Thyroid gland (tissue), 4 donors: ENCODE measurements at regions not wholly inside any gene's neighbourhood (a gene's known extent, or its start where the extent isn't known, plus 50 kb on each side); places are given as distances from the start of the nearest gene placed in this dataset.
"Not testable (repeated sequence)": the region's sequence is repeated elsewhere in the genome, so short reads cannot be mapped to it uniquely, and the experiment has no call there.

Source experiments
- DNase-seq, 2 donors: peaks; one replicate each; pipeline ENCODE4 v3.0.0-alpha.2; 2019
- H3K27ac ChIP-seq, 3 donors: fragments of 200-600 bp; sonication (generic); 1 replicate in 2 of 3; 2 replicates in 1 of 3; pipeline ENCODE4 v1.5.1; 2016 to 2019; ENCODE audit warnings: mild to moderate bottlenecking in 1 of 3, moderate library complexity in 1 of 3
- H3K27me3 ChIP-seq: fragments of 200-600 bp; sonication (generic); one replicate; pipeline ENCODE4 v1.5.1; 2019
- H3K36me3 ChIP-seq, 2 donors: fragments of 200-600 bp; sonication (generic); one replicate each; pipeline ENCODE4 v1.5.1; 2016 to 2019
- H3K4me1 ChIP-seq, 2 donors: fragments of 200-600 bp; sonication (generic); one replicate each; pipeline ENCODE4 v1.5.1; 2017 to 2019
- H3K4me3 ChIP-seq, 3 donors: fragments of 200-600 bp; sonication (generic); replicated peaks in 1 of 3; 1 replicate in 2 of 3; 2 replicates in 1 of 3; pipeline ENCODE4 v1.5.1; 2016; ENCODE audit warnings: mild to moderate bottlenecking in 1 of 3
- H3K9me3 ChIP-seq: fragments of 200-600 bp; sonication (generic); one replicate; pipeline ENCODE4 v1.5.1; 2017
- CTCF ChIP-seq, 6 experiments: fragments of 200-600 bp in 3 of 6; fragments of 450-650 bp in 3 of 6; sonication (generic) in 3 of 6; IDR thresholded peaks; one replicate each; pipeline ENCODE4 v1.5.1; 2016 to 2019; ENCODE audit warnings: antibody characterized with exemption in 6 of 6, mild to moderate bottlenecking in 2 of 6, inconsistent platforms in 1 of 6, moderate library complexity in 1 of 6
- POLR2A ChIP-seq, 2 donors: fragments of 450-650 bp; IDR thresholded peaks; one replicate each; pipeline ENCODE4 v1.6.1; 2017; ENCODE audit warnings: antibody characterized with exemption in 2 of 2, mild to moderate bottlenecking in 2 of 2, moderate library complexity in 1 of 2
- WGBS, 2 donors: methylation state at CpG; one replicate each; pipeline ENCODE4 v1.1.5; 2017; 5-methylcytosine and 5-hydroxymethylcytosine counted together
- intact Hi-C: fragments of 100-400 bp; cut with DNase I; formaldehyde crosslinking; loops from one replicate; pipeline ENCODE4 v1.15.1; 2023

- Histone ChIP-seq H3K4me3 (no peak overlapping the region), H3K36me3 (no peaks in the 10 kb centered on the region), H3K4me1 (no peaks in the 10 kb centered on the region), H3K27ac (no peak overlapping the region), H3K27me3 (no peaks in the 10 kb centered on the region), H3K9me3 (no peaks in the 10 kb centered on the region)
- TF ChIP-seq POLR2A (IDR thresholded peaks at IDR 0.05) (no peak), CTCF (IDR thresholded peaks at IDR 0.05) (no peak)
- 54 to 67% methylated on average over 1 of the region's 1 CpG for WGBS, 2 donors
- no peak for DNase-seq
- intact Hi-C loops: no loop called here
These were observed 142.0 kb upstream of the PDE4B start for GRCh38 chr1:65650682-65651081.

GRCh38 chr1:65654526-65654925 is 138.2 kb upstream of the PDE4B start:
- H3K9me3 ChIP-seq, intact Hi-C loops: not testable (repeated sequence)
- 76 to 80% methylated on average over 2 of the region's 2 CpGs for WGBS, 2 donors

GRCh38 chr1:65657609-65658008 is 135.1 kb upstream of the PDE4B start:
- intact Hi-C loops, H3K4me3 ChIP-seq, H3K27me3 ChIP-seq, H3K9me3 ChIP-seq, H3K36me3 ChIP-seq, DNase-seq, H3K4me1 ChIP-seq, H3K27ac ChIP-seq: not testable (repeated sequence)
- WGBS, 2 donors: 96 to 100% methylated on average over 2 of the region's 2 CpGs

More at GRCh38 chr1:65654526-65654925, 138.2 kb upstream of the PDE4B start:
- H3K4me1 ChIP-seq, H3K36me3 ChIP-seq, H3K27me3 ChIP-seq, H3K27ac ChIP-seq, H3K4me3 ChIP-seq, DNase-seq: not testable (repeated sequence)

- DNase-seq: no peak
- Histone ChIP-seq H3K9me3 (no peaks in the 10 kb centered on the region), H3K4me3 (no peak overlapping the region), H3K27me3 (no peaks in the 10 kb centered on the region), H3K4me1 (no peaks in the 10 kb centered on the region), H3K27ac (no peak overlapping the region), H3K36me3 (no peaks in the 10 kb centered on the region)
- 85 to 88% methylated on average over 4 of the region's 4 CpGs for WGBS, 2 donors
- intact Hi-C loops: no loop called here
- TF ChIP-seq CTCF (IDR thresholded peaks at IDR 0.05) (no peak), POLR2A (IDR thresholded peaks at IDR 0.05) (no peak)
These were observed 134.6 kb upstream of the PDE4B start for GRCh38 chr1:65658122-65658521.

- DNase-seq: no peak
- Histone ChIP-seq H3K4me1 (no peaks in the 10 kb centered on the region), H3K9me3 (no peaks in the 10 kb centered on the region), H3K27me3 (no peaks in the 10 kb centered on the region), H3K4me3 (no peak overlapping the region), H3K27ac (no peak overlapping the region), H3K36me3 (no peaks in the 10 kb centered on the region)
- intact Hi-C loops: no loop called here
- TF ChIP-seq POLR2A (IDR thresholded peaks at IDR 0.05) (no peak), CTCF (IDR thresholded peaks at IDR 0.05) (no peak)
These were observed 124.3 kb upstream of the PDE4B start for GRCh38 chr1:65668368-65668767.

- Histone ChIP-seq H3K9me3 (no peaks in the 10 kb centered on the region), H3K27ac (no peak overlapping the region), H3K27me3 (no peaks in the 10 kb centered on the region), H3K36me3 (no peaks in the 10 kb centered on the region), H3K4me3 (no peak overlapping the region), H3K4me1 (no peaks in the 10 kb centered on the region)
- no peak for DNase-seq
- 94 to 95% methylated on average over 3 of the region's 3 CpGs for WGBS, 2 donors
- TF ChIP-seq POLR2A (IDR thresholded peaks at IDR 0.05): no peak
- no peak for TF ChIP-seq CTCF (IDR thresholded peaks at IDR 0.05)
- intact Hi-C loops: no loop called here
These were observed 122.2 kb upstream of the PDE4B start for GRCh38 chr1:65670518-65670917.
